Inflammatory macrophage (primary cell): ENCODE measurements at regions not wholly inside any gene's neighbourhood (a gene's known extent, or its start where the extent isn't known, plus 50 kb on each side); places are given as distances from the start of the nearest gene placed in this dataset.
A peak's percentile ranks its signal among the peaks of the same experiment; 100 is the strongest.

Experiments used
- DNase-seq, 2 donors: peaks; one replicate each; pipeline ENCODE4 v3.0.0-alpha.2; 2020 to 2022

DNA sequence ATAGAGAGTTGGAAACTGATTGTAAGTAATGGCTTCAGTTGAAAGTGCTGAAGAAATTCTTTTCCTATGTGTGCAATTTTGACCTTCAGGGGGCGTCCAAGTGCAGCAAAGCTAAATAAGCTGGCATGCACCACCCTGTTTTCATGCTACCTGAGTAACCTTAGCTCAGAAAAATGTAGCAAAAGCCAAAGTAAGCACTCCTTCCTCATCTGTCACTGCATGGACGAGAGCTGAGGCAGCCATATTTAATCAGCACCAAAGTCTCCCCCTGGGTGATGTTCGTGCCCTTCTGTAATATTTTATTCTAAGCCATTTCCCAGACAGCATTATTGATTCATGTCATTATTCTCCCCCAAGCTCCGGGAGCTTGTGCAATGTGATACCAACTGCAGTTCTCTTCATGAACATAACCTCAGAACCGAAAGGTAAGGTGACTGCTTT is 123.1 kb downstream of the RPS12 start:
- no peak for DNase-seq

DNA sequence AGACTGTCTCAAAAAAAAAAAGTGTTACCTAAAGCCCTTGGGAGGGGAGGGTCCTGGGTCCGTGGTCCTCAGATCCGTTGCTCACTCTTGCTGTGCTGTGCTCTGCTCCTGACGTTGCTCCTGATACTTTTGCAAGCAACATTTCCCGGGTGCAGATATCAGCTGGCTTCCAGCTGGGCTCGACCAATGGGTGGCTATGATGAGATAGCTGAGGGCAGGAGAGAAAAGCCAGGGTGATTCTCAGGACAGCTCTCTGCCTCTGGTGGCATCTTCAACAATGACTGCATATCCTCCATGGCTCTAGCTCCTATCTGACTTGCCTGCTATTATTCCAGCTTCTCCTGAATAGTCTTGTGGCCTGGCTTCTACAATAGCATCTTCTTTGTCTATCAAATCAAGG is 134.5 kb downstream of the RPS12 start:
- DNase-seq: no peak

- no peak for DNase-seq
Observed at GRCh38 chr6:132950566-132950965, 136.2 kb downstream of the RPS12 start.

GRCh38 chr6:132952031-132952867 is 137.9 kb downstream of the RPS12 start:
- DNase-seq: no peak

DNA sequence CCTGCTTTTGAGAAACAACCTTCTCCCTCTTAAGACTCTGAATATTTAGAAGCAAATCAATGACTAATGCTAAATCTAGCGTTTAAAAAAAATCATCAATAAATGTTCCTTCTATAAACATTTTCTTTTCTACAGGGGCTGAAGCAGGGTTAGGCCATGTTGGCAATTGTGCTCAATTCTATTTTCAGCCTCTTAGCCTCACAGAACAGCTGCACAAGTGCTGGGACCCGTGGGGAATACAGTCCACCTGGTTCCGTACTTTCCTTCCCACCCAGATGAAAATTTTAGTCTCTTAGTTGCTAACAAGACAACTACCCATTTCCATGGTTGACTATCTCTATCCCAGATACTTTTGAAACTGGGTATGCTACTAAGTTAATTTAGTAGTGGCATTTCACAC is 138.6 kb downstream of the RPS12 start:
- DNase-seq: no peak

- no peak for DNase-seq
Observed at GRCh38 chr6:132954222-132954621, 139.9 kb downstream of the RPS12 start.

GRCh38 chr6:132954936-132955335 is 140.6 kb downstream of the RPS12 start:
- DNase-seq: no peak

DNA sequence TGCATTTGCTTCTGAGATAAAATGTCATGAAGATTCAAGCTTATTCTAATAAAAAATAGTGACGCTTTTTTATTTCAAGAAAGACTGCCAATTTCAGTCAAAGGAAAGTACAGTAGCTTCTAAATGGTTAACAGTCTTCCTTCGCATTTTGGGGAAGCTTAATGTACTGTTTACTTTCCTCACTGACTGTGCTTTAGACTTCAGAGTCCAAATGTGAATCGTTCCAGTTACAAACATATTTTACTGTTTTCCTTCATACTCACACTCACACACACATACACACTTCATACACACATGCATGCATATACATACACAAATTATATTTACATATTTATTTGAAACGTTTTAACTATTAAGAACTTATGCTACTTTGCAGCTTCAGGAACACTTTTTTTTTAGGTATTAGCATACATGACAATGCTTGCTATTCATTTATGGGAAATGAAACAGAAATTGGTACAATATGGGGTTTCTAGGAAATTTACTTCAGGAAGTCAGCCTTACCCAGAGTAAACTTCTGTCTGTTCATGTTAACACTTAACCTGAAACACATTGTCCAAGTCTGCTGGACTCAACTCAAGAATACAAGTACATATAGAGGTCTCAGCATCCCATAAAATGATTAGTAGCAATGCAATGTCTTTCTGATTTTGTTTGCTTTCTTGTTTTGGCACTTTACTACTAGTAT is 145.4 kb downstream of the RPS12 start:
- DNase-seq: no peak

DNA sequence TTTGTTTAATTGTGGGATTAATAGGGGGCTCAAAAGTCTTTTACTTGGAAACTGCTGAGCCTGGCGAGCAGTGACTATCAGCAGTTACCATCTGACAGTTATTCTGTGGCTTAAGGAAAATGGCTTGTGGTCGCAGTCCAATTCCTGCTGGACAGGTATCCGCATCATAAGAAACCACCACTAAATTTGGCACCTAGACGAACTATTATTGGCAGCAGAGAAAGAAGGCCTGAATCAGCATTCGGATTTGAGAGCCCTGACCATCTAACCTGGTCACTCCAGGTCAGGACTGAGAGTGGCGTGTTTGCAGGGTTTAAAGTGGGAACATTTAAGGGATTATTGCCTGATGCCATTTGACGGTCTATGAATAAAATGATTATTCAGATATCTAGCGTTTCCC is 146.4 kb downstream of the RPS12 start:
- no peak for DNase-seq

DNA sequence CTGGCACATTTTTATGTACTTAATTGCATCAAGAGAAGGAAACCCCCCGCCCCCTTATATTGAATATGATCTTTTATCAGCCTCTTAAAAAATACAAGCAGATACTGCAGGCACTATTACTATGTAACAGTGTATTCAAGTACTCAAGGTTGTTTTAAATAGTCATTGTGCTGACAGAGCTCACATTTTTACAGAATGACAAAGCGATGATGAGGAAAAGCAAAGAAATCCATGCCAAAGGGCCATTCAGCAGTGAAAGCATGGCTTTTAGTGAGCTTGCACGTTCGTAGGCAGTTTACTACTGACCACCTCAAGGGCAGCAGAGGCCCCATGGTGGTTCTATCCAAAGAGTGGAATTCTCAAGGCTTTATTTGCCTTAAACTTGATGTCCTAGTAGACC is 146.8 kb downstream of the RPS12 start:
- no peak for DNase-seq

- DNase-seq: no peak
Observed at GRCh38 chr6:132961610-132962009, 147.2 kb downstream of the RPS12 start.

DNA sequence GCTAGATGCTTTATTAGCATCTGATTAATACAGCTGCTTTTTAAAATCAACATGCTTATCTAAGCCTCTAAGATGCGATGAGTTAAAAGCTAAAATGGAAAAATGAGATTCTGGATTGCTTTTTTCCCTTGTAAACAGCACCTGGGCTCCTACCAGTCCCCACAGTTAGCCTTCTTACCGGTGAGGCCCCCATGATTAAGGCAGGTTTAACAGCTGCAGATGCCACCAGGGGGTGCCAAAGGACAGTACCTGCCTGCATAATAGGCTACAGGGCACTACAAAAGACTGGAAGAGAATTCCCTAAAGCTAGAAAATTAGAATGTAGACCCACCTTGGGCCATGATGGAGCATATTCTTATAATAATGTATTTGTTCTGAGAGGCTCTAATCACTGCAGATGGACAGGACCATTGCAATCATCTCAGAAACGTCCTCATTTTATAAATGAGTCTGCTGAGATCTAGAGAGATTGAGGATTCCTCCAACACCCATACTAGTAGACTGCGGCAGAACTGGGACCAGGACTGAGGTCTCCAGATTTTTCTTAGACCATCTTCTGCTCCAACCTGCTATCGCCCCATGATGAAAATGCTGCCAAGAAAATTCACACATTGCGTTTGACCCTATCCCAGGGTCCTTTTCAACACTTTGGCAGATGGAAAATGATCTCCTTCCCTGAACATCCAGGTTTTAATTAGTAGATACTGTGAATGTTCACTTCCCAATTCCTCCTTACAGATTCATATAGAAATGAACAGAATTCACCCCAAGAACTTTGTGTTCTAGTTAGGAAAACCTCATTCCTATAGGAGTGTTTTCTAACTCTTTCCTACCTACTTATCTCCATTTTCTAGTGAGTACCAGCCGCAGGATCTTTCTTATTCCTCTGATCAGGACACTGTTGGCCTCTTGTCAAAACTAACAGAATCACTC is 148.8 kb downstream of the RPS12 start:
- DNase-seq: peak; percentile 10 to 22

DNA sequence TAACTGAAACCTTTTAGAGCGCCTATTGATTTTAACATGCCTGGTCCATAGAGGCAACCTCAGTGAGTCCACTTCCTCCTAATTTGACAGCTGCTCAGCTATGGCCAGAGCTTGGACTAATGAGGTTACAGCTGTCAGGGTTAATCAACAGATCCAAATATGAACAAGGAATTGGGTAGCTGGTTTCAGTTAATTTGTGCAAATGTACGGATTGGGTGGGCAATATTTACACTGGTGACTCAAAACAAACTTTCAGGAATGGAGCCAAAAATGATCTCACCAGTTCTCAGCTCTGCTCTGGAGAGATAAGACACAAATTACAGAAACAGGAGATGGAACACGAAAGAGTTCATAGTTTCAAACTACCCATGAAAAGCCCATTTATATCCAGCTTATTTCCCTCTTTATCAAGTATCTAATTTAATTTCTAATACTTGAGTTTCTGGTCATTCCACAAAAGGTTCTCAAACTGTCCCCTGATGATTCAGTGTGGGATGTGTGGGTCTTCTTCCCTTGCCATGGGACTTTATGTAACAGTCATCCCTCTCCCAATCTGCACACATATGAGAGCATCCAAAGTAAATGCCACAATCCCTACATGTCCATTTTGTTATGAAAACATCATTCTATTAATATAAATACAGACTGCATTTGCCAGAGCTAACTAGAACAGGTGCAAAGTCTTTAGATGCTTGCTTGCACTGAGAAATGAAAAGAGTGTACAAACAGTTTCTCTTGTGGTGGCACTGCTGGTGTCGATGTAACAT is 149.9 kb downstream of the RPS12 start:
- no peak for DNase-seq

- DNase-seq: no peak
Observed at GRCh38 chr6:132964868-132965382, 150.6 kb downstream of the RPS12 start.

GRCh38 chr6:132967871-132968270 is 153.5 kb downstream of the RPS12 start:
- DNase-seq: no peak

- DNase-seq: no peak
Observed at GRCh38 chr6:132968419-132968950, 154.1 kb downstream of the RPS12 start.

DNA sequence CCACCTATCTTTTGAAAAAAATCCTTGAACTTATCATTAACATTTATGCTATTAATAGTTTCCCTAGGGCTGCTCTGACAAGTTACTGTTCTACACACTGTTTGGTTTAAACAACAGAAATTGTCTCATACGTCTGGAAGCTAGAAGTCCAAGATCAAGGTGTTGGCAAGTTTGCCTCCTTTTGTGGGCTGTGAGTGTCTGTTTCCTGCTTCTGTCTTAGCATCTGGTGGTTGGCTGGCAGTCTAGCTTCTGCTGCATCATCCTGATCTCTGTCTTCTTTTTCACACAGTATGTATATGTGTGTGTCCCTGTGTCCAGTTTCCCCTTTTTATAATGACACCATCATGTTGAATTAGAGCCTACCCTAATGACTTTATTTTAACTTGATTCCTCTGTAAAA is 154.8 kb downstream of the RPS12 start:
- DNase-seq: no peak

GRCh38 chr6:132971676-132972075 is 157.3 kb downstream of the RPS12 start:
- DNase-seq: no peak

- DNase-seq: no peak
Observed at GRCh38 chr6:132972254-132972653, 157.9 kb downstream of the RPS12 start.

DNA sequence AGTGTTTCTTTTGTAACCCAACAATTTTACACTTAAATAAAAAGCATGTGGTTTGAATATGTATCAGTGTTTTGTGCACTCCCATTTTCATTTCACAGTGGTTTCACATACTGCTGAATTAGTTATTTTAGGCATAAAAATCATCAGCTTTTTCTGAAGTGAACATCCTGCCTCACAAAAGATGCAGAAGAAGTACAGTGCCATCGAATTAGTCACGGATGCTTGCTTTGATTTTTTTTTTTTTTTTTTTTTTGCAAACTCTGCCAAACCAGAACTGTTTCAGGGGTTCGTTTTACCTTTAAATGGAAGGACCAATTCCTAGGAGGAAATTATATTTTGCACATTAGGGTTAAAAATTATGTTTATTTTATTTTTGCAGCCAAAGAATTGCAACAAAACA is 158.6 kb downstream of the RPS12 start:
- DNase-seq: no peak

GRCh38 chr6:132973514-132973993 is 159.2 kb downstream of the RPS12 start:
- no peak for DNase-seq

- DNase-seq: no peak
Observed at GRCh38 chr6:132974122-132974521, 159.8 kb downstream of the RPS12 start.
